Stimulated activated CD8-positive, alpha-beta memory T cell treated with anti-CD3 and anti-CD28 coated beads, Interleukin-2, amount 100 ng/mL, for 48 hours (primary cell): ENCODE measurements at regions not wholly inside any gene's neighbourhood (a gene's known extent, or its start where the extent isn't known, plus 50 kb on each side); places are given as distances from the start of the nearest gene placed in this dataset.
"Not testable (repeated sequence)": the region's sequence is repeated elsewhere in the genome, so short reads cannot be mapped to it uniquely, and the experiment has no call there.

Experiments
- DNase-seq, 2 donors: peaks; one replicate each; pipeline ENCODE4 v3.0.0-alpha.2; 2020; ENCODE audit warnings: low read depth in 2 of 2

DNA sequence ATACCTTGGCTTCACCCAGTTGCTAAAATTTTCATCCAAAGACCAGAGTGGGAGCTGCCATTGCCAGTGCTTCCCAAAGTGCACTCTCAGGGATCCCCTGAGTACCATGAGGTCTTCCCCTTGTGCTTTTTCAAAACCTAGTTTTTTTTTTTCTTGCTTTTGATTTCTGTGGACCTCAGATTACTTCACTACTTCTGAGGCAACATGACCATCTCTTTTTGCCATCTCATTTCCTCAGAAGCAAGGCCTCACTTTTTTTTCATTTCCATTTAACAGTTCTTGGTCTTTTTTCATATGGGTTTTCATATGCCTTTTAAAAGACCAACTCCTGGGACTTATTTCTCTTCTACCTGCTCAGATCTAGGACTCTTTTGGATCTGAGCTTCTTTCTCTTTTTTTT, 64.1 kb upstream of the MMS22L start:
- no peak for DNase-seq

- DNase-seq: no peak
Measured at GRCh38 chr6:97361286-97361685, 78.3 kb upstream of the MMS22L start.

GRCh38 chr6:97364327-97364726, 81.3 kb upstream of the MMS22L start:
- DNase-seq: no peak

- not testable (repeated sequence) for DNase-seq
Measured at GRCh38 chr6:97382071-97382470, 99.1 kb upstream of the MMS22L start.

GRCh38 chr6:97392735-97393134, 109.7 kb upstream of the MMS22L start:
- no peak for DNase-seq

- DNase-seq: no peak
Measured at GRCh38 chr6:97394160-97394748, 111.2 kb upstream of the MMS22L start.

- no peak for DNase-seq
Measured at GRCh38 chr6:97396880-97397279, 113.9 kb upstream of the MMS22L start.

GRCh38 chr6:97399208-97399607, 116.2 kb upstream of the MMS22L start:
- DNase-seq: no peak

DNA sequence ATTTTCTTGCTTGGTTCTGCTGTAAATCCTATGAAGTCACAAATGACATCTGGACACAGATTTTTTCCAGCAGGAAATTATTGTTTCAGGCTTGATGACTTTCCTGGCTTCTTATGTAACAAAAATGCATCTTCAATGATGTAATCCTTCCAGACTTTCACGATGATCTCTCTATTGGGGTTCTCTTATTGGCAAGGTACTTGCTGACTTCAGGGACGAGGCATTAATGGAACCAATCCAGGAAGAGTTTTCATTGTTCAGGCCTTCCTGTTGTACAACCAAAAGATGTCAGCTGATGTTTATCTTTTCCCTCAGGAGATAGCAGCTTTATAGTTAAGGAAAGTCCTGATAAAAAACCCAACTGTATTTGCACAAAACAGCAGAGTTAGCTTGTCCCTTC, 118.5 kb upstream of the MMS22L start:
- no peak for DNase-seq

DNA sequence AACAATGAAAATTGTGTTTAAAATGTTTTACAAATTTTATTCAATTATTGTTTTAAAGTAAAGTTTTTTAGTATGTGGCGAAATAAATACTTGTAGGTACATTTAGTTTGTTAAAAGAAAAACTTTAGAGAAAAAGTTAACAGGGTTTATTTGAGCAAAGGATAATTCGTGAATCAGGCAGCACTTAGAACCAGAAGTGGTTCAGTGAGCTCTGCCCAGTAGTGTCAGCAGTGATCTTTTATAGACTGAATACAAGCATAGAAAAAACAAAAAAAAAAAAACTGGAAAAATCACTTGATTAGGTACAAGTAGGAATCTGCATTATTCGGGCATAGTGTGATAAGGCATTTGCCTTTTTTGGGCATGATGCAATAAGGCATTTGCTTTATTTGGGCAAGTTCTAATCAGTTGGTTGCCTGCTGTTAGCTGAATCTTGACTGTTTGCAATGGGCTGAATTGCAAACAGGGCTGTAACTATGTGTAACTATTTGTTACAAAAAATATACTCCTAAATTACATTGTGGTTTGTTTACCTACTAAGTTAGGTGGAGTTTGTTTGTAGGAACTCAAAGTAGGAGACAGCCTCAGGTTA, 122.9 kb upstream of the MMS22L start:
- DNase-seq: no peak

- DNase-seq: no peak
Measured at GRCh38 chr6:97406633-97407032, 123.6 kb upstream of the MMS22L start.

GRCh38 chr6:97411610-97412009, 128.6 kb upstream of the MMS22L start:
- DNase-seq: no peak

DNA sequence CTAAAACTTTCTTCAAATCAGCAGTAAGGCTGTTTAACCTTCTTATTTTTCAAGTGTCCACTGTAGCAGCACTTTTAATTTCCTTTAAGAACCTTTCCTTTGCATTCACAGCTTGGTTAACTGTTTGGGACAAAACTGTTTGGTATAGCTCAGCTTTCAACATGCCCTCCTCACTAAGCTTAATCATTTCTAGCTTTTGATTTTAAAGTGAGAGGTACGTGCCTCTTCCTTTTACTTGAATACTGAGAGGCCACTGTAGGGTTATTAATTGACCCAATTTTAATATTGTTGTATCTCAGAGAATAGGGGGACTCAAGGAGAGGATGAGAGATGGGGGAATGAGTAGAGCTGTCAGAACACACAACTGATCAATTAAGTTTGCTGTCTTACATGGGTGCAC, 129.5 kb upstream of the MMS22L start:
- DNase-seq: no peak

- no peak for DNase-seq
Measured at GRCh38 chr6:97422171-97422570, 139.2 kb upstream of the MMS22L start.

GRCh38 chr6:97423190-97423589, 140.2 kb upstream of the MMS22L start:
- no peak for DNase-seq

DNA sequence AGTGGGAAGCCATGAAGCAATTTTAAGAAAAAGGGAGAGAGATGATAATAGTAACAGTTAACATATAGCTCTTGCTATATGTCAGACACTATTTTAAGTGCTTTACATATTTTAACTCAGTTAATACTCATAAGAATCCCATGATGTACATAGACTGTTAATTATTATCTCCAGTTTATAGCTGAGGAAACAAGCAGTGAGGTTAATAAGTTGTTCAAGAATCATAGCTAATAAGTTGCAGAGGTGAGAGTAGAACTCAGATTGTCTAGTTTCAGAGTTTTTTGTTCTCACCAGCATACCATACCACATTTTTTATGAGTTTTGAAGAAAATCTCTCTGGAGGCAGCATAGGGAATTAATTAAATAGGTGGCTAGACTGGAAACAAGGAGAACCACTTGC, 144.6 kb upstream of the MMS22L start:
- DNase-seq: no peak

GRCh38 chr6:97437087-97437486, 154.1 kb upstream of the MMS22L start:
- no peak for DNase-seq

- DNase-seq: no peak
Measured at GRCh38 chr6:97438011-97438671, 155.1 kb upstream of the MMS22L start.

GRCh38 chr6:97440590-97441176, 157.7 kb upstream of the MMS22L start:
- no peak for DNase-seq

DNA sequence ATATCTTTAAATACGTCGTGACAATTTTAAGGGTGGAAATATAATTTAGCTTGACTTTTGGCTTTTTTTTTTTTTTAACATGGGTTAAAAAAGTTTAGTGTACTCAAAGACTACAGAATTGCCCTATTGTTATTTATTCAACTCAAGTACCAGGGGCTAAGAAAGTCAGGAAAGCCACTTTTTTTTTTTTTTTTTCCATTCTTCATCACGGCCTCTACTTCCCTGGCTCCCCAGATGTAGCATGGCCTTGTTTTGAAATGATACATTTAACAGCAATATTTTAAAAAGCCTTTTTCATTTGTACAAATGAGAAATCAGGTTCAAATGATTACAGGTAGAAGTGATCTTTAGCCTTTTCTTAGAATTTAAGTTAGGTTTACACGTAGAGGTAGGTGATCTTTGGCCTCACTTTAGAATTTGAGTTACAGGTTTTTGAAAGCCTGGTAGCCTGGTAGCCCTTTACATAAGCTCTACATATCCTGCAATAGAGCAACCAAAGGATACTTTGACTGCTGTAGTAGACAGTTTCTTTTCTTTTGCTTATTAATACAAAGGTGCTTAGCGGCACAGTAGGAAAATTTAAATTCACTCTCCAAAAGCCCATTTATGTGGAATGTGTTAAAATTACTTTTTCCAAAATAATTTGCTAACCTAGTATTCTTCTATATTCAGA, 160.5 kb upstream of the MMS22L start:
- no peak for DNase-seq

GRCh38 chr6:97445407-97445806, 162.4 kb upstream of the MMS22L start:
- no peak for DNase-seq

- no peak for DNase-seq
Measured at GRCh38 chr6:97449444-97449966, 166.5 kb upstream of the MMS22L start.
